ENCODE measurements at regions not wholly inside any gene's neighbourhood (a gene's known extent, or its start where the extent isn't known, plus 50 kb on each side); places are given as distances from the start of the nearest gene placed in this dataset.
"Not testable (repeated sequence)": the region's sequence is repeated elsewhere in the genome, so short reads cannot be mapped to it uniquely, and the experiment has no call there.

- no peak for DNase-seq (ENCODE audit: low spot score)
Observed at GRCh38 chr15:87477737-87478686, 778.5 kb downstream of the NTRK3 start.

DNA sequence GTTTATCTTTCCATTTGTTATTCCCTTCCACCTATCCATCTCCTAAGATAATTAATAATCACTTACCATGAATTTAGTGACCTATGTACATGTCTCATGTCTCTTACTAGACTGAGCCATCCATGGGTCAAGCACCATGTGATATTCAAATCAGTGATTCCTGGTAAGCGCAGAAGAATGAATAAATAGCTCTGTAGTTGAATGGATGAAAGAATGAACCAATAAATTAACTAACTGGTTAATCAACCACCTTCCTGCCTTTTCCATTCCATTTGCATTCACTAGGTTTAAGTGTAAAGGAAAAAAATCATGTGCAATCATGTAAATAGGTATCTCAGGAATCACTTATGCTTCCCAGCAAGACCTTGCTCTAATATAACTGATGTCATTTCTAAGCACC, 779.5 kb downstream of the NTRK3 start:
- DNase-seq (ENCODE audit: low spot score) = no peak

DNA sequence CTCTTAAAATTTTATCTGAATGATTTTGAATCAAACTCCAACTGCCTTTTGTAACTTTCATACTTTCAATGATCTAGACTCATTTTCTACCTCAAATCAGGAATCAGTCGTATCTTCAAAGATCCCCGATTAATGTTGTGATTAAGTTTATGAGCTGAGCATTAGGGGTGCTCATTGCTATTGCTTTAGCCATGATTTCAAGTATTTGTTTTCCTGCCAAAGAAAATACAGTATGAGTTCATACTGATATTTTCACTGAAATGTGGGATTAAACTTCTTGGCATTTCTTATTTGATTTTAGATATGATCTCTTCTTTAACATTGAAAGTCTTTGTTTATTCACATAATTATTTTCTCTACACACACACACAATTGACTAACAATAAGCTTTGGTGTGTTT, 785.6 kb downstream of the NTRK3 start:
- DNase-seq (ENCODE audit: low spot score) = no peak

DNA sequence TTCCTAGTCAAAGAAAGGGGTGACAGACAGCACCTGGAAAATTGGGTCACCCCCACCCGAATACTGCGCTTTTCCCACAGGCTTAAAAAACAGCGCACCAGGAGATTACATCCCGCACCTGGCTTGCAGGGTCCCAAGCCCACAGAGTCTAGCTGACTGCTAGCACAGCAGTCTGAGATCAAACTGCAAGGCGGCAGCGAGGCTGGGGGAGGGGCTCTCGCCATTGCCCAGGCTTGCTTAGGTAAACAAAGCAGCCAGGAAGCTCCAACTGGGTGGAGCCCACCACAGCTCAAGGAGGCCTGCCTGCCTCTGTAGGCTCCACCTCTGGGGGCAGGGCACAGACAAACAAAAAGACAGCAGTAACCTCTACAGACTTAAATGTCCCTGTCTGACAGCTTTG, 792.6 kb downstream of the NTRK3 start:
- not testable (repeated sequence) for DNase-seq (ENCODE audit: low spot score)

DNA sequence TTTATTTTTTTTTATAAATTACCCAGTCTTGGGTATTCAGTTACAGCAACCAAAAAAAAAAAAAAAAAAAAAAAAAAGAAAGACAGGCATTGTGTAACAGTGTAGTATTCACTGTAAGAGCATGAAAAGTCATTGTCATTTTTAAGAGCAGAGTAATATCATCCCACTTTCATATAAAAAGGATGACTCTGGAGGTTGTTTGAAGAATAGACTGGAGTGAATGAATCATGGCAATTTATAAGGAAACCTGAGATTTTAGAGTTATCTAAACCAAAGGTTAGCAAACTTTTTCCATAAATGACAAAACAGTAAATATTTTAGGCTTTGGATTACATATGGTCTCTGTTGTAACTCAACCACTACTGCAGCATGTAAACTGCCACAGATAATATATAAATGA, 794.9 kb downstream of the NTRK3 start:
- no peak for DNase-seq (ENCODE audit: low spot score)

- DNase-seq (ENCODE audit: low spot score) = no peak
Observed at GRCh38 chr15:87454860-87455259, 801.7 kb downstream of the NTRK3 start.

GRCh38 chr15:87450314-87450713, 806.2 kb downstream of the NTRK3 start:
- DNase-seq (ENCODE audit: low spot score) = no peak

DNA sequence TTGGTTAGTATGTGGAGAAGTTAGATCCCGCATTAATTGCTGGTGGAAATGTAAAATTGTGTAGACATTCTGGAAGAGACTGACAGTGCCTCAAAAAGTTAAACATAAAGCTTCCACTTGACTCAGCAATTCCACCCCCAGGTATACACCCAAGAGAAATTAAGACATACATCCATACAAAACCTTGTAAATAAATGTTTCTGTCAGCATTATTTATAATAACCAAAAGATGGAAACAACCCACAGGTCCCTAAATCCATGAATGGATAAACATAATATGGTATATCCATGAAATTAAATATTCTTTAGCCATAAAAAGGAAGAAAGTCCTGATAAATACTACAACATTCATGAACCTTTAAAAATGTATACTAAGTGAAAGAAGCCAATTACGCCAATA, 817.4 kb downstream of the NTRK3 start:
- no peak for DNase-seq (ENCODE audit: low spot score)

DNA sequence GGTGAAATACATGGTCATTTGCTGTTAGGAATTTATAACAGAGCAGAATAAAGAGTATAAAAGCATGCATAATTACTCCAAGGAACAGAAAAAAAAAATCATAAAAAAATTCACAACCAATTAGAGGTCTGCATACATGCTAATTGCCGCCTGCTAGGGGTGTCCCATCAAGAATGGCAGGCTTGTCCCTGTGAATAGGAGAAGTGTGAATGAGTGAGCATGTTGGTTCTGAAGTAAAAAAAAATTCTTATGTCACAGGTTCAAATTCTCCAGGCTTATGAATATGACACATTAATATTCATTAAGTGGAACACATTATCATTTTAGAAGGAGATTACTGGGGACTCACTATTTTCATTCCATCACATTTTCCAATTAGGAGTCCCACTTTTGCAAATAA, 822.7 kb downstream of the NTRK3 start:
- DNase-seq (ENCODE audit: low spot score) = no peak

DNA sequence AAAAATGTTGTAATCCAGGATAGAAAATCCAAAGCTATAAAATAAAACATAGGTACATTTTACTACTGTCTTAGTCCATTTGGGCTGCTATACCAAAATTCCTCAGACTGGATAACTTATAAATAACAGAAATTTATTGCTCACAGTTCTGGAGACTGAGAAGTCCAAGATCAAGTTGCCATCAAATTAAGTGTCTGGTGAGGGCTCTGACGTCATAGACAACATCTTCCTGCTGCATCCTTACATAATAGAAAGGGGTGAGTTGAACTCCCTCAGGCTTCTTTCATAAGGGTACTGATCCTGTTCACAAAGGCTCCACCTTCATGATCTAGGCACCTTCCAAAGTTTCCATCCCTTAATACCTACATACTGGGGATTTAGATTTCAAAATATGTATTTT, 826.8 kb downstream of the NTRK3 start:
- DNase-seq (ENCODE audit: low spot score) = no peak

GRCh38 chr15:87420017-87420416, 836.5 kb downstream of the NTRK3 start:
- no peak for DNase-seq (ENCODE audit: low spot score)

- DNase-seq (ENCODE audit: low spot score) = no peak
Observed at GRCh38 chr15:87419344-87419743, 837.2 kb downstream of the NTRK3 start.

DNA sequence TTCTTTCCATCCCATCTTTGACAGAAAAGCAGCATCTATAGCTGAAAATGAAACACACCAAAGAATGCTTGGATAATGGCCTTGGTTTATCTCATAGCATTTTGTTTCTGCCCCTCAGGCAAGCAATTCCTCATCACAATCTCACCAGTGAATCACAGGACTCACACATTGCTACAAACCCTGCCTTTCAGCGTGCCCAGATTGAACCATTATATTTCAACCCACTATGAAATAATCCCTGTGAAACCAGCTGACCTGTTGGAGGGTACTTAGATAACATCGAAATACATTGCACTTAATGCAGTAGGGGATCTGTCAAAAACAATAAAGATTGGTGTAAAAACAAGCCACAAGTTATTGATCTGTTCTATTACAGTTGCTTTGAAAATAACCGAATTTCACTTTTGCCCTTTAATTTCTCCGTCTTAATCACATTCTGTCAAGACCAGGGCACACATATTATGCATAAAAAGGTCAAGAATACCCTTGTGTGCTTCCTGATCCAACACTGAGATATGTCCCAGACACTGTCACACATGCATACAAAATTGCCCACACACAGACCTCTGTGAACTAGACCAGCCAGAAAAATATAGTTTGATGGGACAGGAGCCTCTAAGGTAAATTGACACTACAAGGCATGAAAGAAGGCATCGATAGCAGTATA, 839.8 kb downstream of the NTRK3 start:
- DNase-seq (ENCODE audit: low spot score) = no peak

GRCh38 chr15:87408902-87409301, 847.6 kb downstream of the NTRK3 start:
- DNase-seq (ENCODE audit: low spot score) = no peak

- DNase-seq (ENCODE audit: low spot score) = no peak
Observed at GRCh38 chr15:87403973-87404372, 852.6 kb downstream of the NTRK3 start.

GRCh38 chr15:87401973-87402372, 854.6 kb downstream of the NTRK3 start:
- no peak for DNase-seq (ENCODE audit: low spot score)

GRCh38 chr15:87394676-87395075, 861.9 kb downstream of the NTRK3 start:
- no peak for DNase-seq (ENCODE audit: low spot score)

GRCh38 chr15:87387766-87388165, 868.8 kb downstream of the NTRK3 start:
- no peak for DNase-seq (ENCODE audit: low spot score)

GRCh38 chr15:87374339-87374738, 882.2 kb downstream of the NTRK3 start:
- DNase-seq (ENCODE audit: low spot score) = no peak

- DNase-seq (ENCODE audit: low spot score) = no peak
Observed at GRCh38 chr15:87369269-87369668, 887.3 kb downstream of the NTRK3 start.

- no peak for DNase-seq (ENCODE audit: low spot score)
Observed at GRCh38 chr15:87368511-87368910, 888.0 kb downstream of the NTRK3 start.

DNA sequence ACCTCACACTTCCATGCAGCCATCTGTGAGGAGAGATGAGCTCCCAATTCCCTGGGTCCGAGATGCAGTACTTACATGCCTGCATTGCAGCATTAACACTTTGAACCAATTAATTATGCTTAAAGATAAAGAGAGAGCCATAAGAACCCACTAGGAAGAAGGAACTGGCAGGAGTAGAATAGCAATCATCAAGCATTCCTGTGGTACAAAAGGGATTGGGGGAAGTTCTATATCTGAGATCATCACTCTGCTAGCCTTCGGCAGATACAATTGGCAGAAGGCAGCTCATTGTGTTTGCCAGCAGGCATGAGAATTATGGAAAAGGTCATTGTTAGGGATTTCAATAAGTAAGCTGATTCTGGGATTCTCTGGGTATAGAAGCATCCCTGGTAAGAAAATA, 891.4 kb downstream of the NTRK3 start:
- no peak for DNase-seq (ENCODE audit: low spot score)

GRCh38 chr15:87362531-87362930, 894.0 kb downstream of the NTRK3 start:
- no peak for DNase-seq (ENCODE audit: low spot score)
